ENCODE measurements at regions not wholly inside any gene's neighbourhood (a gene's known extent, or its start where the extent isn't known, plus 50 kb on each side); places are given as distances from the start of the nearest gene placed in this dataset.
A peak's percentile ranks its signal among the peaks of the same experiment; 100 is the strongest.
"Not testable (repeated sequence)": the region's sequence is repeated elsewhere in the genome, so short reads cannot be mapped to it uniquely, and the experiment has no call there.

DNA sequence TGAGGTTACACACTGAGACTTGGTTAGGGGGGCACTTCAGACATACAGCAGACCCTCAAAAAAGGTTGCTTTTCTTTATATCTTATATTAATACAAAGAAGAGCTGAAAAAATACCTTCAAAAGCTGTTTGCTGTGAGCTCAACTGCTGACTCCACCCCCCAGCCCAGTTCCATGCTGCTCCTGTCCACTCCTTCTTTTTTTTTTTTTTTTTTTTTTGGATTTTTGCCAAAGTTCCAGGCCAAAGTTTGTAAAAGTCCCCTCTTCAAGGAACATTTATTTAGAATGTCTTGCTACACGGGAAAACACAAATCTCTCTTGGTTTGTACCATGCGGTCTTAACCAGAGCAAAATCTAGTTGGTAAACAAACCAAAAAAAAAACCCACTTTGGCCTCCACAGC, 85.3 kb upstream of the AKAP12 start:
- no peak for DNase-seq (ENCODE audit: low read depth, low spot score)

DNA sequence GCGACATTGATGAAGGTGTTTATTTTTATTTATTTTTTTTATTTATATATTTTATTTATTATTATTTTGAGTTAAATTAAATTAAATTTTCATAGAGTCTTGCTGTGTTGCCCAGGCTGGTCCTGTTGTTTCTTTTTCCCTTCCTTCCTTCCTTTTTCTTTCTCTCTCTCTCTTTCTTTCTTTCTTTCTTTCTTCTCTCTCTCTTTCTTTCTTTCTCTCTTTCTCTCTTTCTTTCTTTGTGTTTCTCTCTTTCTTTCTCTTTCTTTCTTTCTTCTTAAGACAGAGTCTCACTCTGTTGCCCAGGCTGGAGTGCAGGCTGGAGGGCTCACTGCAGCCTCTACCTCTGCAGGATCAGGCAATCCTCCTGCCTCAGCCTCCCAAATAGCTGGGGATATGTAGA, 84.7 kb upstream of the AKAP12 start:
- no peak for DNase-seq (ENCODE audit: low read depth, low spot score)

DNA sequence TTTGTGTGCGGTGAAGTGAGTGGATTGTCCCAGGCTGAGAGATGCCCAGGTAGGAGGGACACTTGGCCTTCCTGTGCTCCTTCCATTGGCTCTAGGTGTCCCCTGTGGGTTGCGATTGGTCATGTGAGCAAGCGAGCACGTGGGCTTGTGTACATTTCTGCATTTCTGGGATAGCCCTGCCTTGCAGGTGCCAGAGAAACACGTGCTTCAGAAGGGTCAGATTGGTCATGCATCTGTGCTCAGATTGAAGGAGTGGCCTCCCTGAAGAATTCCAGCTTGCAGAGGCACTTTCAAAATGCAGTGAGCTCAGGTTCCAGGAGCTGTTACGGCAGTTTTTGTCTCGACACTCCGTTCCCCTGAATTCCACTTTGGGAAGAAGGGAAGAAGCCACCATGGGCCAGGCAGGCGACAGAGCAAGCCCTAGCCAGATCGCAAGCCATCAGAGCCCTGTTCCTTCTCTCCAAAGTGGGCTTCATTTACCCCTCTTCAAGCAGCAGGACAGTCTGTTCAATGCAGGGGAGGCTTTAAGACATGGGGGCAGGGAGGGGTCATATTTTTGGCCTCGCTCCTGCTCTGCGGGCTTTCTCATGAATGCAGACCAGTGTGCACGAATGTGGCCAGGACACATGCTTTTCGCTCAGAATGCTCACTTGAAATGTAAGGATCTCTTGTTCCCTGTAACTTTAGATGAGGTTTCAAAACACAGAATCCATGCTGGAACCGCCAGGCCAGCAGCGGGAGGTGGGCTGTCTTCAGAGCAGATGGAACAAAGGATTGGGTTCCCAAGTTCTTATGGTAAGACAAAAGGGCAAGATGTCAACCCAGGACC, 78.6 kb upstream of the AKAP12 start:
- peak; percentile 53 for DNase-seq (ENCODE audit: low read depth, low spot score)

DNA sequence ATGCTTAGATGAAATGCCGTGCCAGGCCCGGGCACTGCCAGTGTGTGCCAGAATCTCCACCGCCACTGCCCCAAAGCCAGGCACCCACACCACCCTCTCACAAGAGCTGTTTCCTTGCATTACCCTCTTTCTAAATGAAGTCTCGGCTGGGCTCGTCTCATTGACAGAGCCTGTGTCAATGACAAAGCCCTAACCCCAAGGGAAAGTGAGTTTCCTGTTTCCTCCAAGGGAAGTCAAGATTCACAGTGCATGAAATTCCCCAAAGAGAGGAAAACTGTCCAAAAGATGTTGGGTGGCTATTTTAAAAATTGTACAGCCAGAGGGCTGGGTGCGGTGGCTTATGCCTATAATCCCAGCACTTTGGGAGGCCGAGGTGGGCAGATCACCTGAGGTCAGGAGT, 75.4 kb upstream of the AKAP12 start:
- DNase-seq (ENCODE audit: low read depth, low spot score), result no peak

DNA sequence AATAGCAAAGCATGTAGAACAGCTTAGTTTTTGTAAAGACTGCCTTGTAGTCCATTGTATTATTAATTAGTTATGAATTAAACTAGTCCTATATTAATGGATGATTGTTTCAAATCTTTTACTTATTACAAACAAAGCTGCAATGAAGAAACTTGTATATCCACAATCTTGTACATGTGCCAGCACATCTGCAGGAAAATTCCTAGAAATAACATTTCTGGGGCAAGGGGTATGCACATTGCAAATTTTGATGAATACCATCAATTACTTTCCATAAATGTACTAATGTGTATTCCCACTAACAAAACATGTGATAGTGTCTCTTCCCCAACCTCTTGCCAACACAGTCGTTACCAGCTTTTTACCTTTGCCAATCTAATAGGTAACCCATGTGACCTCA, 73.6 kb upstream of the AKAP12 start:
- no peak for DNase-seq (ENCODE audit: low read depth, low spot score)

DNA sequence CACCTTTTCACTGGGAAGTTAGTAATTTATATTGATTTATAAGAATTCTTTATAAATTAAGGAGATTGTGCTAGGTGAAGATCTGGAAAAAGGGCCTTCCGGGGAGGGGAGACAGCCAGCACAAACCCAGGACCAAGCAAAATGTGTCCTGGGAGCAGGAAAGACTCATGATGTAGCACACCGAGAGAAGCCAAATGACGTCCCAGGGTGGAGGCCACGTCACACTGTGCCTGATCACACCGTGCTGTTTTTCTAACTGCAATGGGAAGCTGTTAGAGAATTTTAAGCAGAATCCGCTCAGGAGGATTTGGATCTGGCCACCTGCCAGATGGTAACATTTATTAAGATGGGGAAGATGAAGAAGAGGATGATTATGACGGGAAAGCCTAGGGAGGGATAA, 72.7 kb upstream of the AKAP12 start:
- DNase-seq (ENCODE audit: low read depth, low spot score), result no peak

DNA sequence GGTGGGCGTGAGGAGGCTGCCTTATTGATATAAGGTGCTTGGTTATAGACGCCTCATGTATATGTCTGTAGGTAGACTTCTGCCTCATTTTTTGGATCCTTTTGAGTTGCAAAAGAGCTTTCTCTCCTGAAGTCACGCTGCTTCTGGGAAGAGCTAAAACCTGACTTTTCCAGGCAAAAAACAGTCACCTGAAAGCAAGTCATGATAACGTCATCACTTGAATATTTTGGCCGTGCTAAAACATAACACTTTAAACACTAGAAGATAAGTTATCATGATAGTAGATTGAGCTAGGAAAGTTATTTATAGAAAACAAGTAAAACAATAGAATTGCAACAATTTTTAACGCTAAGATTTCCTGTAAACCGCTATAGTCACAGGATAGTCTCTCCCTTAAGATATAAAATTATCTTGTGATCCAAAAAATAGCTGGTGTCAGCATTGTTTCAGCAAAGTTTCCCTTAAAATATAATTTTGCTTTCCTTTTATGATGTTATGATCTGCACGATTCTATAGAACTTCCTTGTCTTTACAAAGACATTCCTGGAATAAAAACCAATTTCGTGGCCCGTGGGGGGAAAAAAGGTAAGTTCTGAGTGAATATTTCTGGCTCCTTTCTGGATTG, 69.0 kb upstream of the AKAP12 start:
- no peak for DNase-seq (ENCODE audit: low read depth, low spot score)

DNA sequence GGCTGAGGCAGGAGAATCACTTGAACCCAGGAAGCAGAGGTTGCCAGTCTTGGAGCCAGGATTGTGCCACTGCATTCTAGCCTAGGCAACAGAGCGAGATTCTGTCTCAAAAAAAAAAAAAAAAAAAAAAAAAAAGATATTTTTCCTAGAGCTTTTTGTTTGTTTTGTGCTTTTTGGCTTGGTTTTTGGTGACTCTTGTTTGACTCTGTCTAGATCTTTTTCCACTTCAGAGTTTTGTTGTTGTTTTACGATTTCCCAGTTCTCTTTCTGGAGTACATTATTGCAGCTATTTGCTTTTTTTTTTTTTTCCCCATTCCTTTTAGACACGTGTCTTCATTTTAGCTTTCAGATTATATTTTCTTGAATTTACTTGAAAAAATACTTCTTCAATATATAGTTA, 67.0 kb upstream of the AKAP12 start:
- DNase-seq (ENCODE audit: low read depth, low spot score), result no peak

DNA sequence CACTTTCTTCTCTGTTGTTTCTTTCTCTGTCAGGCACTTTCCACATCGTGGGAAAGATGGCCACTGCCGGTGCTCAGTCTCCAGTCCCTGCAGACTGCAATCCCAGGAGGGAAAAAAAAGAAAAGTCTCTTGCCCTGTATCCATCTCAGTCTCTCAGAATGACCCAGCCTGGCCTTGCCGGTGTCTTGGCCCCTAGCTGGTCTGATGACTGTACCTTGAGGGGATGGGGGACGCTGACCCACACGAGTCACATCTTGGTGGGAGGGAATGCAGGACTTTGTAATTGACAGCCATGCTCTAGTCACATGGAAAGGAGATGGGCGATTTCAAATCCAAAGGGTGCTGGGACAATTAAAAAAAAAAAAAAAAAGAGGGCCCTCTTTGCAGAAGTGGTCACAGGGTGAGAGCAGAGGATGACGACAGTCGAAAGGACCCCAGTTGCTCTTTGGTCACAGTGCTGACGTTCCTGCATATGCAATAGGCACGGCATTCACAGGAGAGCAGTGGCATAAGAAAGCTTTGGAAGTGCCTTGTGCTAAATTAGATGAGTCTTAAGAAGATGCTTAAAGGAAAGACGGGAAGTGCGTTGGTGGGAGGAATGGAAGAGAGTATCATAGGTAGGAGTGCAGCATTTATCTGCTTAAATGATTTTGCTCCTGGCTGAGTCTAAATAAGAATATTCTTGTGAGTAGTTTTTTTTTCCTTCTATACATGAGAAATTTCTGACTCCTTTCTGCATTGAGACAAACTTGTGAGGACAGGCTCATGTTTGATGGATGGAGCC, 63.9 kb upstream of the AKAP12 start:
- DNase-seq (ENCODE audit: low read depth, low spot score), result no peak

DNA sequence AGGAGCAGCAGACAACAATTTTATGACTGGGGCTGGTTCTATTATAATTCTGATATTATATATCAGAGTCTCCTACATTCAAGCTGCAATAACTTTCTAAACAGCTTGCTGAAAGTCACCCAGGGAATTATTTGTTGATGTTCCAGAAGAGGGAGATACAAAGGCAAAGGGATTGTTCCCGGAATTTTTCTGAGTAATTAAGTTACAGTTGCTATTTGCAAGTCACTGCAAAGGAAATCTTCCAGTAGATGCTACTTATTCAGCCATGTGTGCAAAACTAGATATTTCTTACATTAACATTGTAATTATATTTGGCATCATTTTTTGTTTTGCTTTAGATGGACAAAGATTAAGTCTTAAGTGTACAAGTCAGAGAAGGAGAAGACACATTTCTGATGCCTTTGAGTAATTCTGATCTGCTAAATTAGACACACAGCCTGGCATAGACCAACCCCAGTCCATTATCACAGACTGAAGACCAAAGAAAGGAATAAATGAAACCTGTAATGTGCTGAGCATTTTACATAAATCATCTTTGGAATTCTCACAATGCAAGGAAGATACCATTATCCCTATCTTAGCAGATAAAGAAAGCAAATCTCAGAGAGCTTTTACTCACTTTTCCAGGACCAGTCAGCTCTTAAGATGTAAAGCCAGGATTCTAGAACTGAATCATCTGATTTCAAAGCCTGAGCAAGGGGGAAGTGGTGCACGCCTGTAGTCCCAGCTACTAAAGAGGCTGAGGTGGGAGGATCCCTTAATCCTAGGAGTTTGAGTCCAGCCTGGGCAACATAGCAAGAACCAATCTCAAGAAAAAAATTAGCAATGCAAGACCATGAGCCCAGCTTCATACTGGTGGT, 62.6 kb upstream of the AKAP12 start:
- DNase-seq (ENCODE audit: low read depth, low spot score), result no peak

DNA sequence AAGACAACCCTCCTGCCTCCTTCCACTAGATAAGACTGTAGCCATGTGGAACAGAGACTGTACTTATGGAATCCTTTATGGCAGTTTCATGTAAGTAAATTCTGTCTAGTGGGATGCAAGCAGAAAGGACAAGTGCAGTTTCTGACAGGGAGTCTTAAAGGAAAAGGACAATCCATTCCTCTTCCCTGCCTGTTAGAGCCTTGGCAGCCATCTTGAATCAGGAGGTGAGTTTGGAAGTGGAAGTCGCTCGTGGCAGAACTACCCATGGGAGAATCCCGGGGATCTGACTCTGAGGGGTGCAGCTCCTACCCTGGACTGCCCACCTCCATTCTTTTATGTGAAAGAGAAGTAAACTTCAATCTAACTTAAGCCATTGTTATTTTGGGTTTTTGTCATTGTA, 61.4 kb upstream of the AKAP12 start:
- DNase-seq (ENCODE audit: low read depth, low spot score), result no peak

DNA sequence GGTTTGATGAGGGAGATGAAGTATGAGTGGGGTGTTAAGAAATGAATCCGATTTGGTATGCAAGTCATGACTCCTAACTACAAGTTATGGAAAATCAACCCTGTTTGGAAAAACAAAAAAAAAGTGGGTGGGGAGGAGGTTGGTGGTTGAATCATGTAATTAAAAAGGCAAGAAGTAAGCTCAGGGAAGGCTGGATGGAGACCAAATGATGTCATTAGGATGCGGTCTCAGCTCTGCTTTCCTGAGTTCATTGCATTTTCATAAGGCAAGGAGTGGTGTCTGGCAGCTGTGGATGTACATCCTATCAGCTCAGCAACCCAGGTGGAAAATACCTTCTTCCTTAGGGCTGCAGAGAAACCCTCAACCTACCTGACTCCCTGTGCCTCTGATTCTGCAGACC, 60.4 kb upstream of the AKAP12 start:
- DNase-seq (ENCODE audit: low read depth, low spot score), result no peak

DNA sequence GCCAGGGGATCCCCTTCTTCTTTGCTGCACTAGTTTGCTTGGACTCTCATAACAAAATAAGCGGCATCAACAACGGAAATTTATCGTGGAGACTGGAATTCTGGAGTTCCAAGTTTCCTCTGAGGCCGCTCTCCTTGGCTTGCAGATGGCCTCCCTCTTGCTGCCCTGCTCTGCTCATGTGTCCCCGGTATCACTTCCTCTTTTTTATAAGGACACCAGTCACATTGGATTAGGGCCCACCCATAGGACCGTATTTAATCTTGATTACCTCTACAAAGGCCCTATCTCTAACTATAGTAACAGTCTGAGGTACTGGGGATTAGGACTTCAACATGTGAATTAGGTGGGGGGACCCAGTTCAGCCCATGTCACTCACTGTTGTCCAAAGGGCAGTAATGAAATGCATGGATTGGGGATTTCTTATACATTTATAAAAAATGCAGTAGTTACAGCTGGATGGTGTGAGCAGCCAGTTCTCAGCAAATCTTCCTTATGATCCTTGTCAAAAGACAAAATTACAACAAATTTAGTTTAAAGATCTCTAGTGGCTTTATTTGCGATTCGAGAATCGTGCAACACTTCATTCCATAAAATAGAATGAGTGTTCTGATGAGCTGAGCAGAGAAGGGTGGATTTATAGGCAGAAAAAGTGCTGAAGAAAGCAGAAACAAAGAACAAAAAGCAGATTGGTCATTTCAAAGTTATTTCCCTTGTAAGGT, 59.3 kb upstream of the AKAP12 start:
- no peak for DNase-seq (ENCODE audit: low read depth, low spot score)

DNA sequence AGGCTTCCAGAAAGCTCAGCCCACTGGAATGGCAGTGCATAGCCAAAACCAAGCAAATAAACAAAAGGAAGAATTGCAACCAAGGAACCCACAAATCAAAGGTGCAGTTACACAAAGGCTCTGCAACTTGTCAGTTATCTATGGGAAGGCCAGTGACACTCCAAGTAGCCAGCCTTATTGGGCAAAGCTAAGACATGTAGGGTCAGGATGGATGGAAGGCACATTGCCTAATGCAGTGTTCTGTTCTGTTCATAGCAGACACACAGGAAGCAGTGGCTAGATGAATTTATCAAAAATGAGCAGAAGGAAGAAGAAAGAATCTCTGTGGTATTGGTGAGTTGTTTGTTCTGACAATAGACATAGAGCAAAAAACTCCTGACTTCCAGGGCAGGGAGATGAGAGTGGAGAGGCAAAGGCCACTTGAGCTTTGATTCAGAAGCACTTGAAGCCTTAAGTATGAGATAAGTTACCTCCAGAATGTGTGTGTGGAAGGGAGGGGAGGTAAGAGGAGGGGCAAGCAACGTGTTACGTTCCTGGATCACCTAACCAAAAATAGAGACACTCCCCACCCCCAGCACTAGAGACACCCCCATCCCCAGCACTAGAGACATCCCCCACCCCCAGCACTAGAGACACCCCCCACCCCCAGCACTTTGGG, 57.9 kb upstream of the AKAP12 start:
- no peak for DNase-seq (ENCODE audit: low read depth, low spot score)

DNA sequence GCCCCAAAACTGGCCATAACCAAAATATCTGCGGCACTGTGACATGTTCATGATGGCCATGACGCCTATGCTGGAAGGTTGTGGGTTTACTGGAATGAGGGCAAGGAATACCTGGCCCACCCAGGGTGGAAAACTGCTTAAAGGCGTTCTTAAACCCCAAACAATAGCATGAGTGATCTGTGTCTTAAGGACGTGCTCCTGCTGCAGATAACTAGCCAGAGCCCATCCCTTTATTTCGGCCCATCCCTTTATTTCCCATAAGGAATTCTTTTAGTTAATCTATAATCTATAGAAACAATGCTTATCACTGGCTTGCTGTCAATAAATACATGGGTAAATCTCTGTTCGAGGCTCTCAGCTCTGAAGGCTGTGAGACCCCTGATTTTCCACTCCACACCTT, 56.8 kb upstream of the AKAP12 start:
- DNase-seq (ENCODE audit: low read depth, low spot score), result not testable (repeated sequence)

DNA sequence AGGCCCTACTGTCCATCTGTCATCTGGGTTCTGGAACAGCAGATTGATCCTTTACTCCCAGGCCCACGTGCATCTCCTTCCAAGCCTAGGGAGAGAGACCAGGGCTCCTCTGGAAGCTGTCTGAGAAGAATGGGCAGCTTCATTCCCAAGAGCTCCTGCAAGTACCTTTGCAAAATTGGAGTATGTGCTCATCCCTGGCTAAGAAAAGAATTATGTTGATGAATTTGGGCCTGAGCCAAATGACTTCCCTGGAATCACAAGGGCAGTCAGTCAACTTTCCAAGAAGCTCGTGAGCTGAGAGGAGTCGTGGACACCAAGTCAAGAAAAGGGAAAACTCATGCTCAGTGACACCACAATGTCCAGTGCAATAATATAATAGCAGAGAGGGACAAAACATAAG, 54.6 kb upstream of the AKAP12 start:
- no peak for DNase-seq (ENCODE audit: low read depth, low spot score)

DNA sequence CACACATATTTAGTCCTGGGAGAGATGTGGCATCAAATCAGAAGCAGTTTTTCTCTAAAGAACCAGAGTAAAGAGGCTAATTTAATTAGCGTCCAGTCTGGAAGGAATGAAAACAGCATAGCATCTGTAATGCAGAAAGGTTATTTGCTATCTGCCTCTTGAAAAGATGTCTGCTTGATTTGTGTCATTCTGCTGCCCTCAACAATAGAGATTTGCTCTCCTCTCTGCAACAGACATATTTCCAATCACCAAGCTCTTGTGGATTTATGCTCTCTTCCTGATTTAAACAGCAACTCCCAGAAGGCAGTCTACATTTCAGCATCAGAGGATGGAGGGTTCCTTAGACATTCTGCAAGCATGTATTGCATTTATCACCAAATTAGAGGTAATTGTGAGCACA, 53.5 kb upstream of the AKAP12 start:
- DNase-seq (ENCODE audit: low read depth, low spot score), result no peak

DNA sequence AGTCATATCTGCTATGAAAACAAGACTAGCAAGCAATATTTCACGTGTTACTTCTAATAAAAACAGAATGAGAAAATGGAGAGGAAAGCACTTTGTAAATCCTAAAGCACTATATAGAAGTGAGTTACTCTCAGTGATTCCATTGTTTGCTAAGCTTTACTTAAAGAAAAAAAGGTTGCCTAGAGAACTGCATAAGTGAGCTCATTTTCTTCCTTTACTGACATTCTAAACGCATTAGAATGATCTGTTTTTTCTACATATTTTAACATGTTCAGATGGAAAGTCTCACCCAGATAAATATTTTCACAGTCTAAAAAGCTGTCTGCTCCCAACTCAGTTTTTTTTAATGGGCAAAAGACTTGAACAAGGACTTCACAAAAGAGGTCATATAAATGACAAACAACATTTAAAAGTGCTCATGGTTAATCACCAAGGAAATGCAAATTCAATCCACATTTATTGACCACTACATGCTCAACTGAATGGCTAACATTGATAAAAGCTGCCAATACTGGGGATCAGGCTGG, 52.9 kb upstream of the AKAP12 start:
- DNase-seq (ENCODE audit: low read depth, low spot score), result no peak
